ENCODE measurements at regions not wholly inside any gene's neighbourhood (a gene's known extent, or its start where the extent isn't known, plus 50 kb on each side); places are given as distances from the start of the nearest gene placed in this dataset.

DNA sequence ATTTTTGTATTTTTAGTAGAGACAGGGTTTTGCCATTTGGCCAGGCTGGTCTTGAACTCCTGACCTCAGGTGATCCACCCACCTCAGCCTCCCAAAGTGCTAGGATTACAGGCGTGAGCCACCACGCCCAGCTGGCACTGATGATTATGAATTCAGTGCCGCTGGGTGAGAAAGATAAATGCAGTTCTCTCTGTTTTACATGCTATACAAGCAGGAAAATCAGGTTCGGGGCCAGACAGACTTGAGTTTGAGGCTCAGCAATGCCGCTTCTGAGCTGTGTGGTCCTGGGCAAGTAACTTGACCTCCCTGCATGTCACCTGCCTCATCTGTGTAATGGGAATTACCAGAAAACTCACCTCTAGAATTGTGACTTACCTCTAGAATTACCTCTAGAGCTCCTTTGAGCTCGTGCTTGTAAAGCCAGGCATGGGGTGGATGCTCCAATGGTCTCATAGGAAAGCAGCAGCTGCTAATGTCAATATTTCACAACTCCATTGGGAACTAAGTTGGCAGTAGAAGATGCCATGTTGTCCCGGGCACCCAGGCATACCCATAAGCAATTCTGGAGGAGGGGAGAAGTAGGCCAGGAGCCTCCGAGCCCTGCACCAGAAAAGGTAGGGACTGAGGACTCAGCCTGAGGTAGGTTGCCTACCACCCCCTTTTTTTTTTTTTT lies 119.8 kb upstream of the SLC25A33 start:
- no peak for DNase-seq (ENCODE audit: low read depth)

DNA sequence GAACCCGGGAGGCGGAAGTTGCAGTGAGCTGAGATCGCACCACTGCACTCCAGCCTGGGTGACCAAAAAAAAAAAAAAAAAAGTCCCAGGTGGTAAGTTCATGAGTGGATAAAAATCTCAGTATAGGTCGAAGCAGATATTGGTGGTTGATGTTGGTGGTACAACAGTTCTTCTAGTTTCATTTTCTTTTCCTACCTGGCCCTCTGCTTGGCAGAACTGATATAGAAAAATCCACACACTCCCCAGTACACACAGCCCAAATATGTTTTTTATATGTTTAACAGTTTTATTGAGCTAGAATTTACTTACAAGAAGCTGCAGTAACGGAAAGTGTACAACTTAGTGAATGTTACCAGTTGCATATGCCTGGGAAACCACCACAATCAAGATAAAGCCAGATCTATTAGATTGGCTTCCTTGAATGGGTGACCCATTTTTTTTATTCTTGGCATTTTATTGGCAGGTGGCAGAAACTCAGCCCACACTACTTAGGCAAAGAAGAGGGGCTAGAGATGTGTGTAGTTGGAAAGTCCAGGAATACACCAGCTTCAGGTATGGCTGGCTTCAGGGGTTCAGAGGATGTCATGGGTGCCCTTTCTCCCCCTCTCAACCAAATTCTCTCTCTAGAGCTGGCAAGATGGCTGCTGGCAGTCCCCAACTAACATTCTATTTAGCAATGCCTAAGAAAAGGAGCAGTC lies 118.3 kb upstream of the SLC25A33 start:
- no peak for DNase-seq (ENCODE audit: low read depth)

DNA sequence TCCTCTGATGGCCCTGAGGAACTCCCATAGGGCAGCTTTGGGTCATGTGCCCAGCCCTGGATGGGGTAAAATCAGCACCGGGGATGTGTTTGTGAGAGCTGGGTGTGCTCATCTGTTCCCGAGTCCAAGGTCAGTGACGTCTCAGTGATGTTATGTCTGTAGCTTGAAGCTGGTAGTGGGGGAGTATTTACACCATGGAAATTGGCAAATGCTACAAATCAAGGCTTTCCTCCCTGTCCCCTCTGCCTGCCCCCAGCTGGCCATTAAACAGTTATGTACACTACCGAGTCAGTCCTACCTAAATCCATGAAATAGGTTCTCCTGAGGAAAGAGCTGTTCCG lies 117.8 kb upstream of the SLC25A33 start:
- DNase-seq (ENCODE audit: low read depth): no peak

DNA sequence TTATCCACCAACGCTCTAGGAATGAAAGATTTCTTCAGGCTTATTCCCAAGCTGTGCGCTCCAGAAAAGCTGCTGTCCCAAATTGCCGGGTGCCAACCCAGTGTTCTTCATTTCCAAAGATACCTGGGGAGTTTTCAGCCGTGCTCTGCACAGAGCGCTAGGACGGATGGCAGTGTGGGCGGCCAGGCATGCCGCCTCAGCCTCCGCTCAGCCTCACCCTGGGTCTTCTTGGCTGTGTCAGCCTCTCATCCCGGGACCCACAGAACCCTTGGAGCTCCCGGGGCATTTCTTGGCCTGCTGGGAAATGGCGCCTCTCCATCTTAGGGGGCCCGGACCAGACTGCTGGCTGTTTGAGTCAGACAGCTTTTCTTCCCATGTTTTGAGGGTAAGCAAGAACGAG lies 116.9 kb upstream of the SLC25A33 start:
- DNase-seq (ENCODE audit: low read depth): no peak

DNA sequence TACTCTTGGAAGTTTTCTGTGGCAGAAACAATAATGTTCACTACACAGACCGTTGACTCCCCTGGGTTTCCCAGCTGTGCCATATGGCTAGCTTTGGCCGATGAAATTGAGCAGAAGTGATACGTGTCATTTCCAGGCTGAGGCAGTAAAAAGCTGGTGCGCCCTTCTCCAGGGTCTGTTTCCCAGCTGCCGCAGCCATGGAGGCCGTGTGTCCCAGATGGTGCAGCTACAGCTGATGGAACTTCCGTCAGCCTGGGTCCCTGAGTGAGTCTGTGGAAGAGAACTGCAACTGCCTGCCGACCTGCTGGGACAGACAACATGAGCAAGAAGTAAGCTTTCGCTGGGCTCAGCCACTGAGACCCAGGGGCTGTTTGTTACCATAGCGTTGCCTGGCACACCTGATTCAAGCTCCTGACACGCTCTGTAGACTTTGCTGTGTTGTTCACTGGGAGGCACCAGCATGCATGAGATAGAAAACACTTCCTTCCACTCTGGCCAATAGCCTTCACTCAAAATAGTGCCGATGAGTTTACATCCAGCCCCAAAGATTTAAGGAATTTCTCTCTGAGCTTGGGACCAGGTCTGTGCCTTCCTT lies 116.3 kb upstream of the SLC25A33 start:
- no peak for DNase-seq (ENCODE audit: low read depth)

DNA sequence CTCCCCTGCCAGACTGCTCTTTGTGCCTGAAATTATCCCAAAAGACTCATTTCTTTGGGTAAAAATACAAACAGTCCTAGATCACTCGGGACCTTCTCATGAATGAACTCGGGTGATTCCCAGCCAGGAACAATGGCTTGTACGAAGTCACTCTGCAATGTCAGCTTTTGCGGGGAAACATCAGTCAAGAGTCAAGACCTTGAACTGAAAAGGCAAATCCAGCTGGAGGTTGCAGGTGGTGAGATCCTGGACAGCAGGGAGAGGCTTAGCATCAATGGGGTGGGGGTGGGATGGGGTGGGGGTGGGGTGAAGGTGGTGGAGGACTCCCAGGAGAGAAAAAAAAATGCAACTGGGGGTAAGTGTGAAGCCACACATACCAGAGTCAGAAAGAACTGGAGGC lies 115.0 kb upstream of the SLC25A33 start:
- no peak for DNase-seq (ENCODE audit: low read depth)

DNA sequence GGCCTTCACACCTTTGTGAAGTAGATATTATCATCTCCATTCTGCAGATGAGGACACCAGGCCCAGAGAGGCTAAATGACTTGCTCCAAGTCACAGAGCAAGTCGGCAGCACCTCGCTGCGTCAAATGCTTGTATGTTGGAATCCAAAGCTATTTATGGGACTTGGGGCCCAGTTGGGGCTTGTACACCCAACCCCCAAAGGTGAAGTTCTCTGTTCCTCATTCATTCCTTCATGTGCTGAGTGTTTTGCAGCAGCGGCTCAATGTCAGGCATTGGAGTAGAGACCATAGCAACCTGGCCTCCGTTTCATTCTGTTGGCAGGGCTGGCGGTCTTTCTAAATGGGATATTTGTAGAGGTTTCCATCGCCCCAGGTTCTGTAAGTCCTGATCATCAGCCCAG lies 113.4 kb upstream of the SLC25A33 start:
- DNase-seq (ENCODE audit: low read depth): no peak

DNA sequence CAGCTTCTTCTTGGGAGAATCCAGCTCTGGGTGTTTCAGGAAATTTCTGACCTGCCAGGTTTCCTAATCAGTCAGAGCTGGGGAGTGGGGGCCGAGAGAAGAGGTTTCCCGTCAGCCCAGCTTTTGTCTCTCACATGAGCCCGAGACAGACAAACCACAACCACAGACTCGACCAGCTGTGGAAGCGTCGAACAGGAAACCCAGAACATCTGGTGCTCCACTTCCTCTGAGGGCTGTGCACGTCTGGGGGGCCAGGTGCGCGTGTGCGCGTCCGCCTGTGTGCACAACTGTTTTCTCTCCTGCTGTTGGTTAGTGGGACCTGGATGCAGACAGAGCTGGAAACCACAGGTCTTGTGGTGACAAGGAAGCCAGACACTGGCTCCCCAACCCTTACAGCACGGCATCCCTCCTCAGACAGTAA lies 113.0 kb upstream of the SLC25A33 start:
- no peak for DNase-seq (ENCODE audit: low read depth)

DNA sequence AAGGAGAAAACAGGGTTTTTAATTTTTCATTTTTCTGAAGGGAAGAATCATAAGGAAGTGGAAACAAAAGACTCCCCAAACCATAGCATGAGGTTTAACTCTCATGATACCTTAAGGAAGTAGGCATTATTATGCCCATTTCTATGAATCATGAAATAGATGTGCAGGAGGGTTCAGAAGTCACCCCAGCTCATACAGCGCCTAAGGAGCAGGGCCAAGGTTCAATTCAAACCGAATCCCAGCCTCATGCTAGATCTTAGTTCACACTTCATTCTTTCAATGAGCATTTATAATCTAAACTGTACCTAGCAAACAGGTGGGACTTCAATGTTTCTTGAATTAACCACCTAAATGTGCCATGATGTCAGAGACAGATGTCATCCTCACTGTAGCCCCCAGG lies 111.9 kb upstream of the SLC25A33 start:
- DNase-seq (ENCODE audit: low read depth): no peak

DNA sequence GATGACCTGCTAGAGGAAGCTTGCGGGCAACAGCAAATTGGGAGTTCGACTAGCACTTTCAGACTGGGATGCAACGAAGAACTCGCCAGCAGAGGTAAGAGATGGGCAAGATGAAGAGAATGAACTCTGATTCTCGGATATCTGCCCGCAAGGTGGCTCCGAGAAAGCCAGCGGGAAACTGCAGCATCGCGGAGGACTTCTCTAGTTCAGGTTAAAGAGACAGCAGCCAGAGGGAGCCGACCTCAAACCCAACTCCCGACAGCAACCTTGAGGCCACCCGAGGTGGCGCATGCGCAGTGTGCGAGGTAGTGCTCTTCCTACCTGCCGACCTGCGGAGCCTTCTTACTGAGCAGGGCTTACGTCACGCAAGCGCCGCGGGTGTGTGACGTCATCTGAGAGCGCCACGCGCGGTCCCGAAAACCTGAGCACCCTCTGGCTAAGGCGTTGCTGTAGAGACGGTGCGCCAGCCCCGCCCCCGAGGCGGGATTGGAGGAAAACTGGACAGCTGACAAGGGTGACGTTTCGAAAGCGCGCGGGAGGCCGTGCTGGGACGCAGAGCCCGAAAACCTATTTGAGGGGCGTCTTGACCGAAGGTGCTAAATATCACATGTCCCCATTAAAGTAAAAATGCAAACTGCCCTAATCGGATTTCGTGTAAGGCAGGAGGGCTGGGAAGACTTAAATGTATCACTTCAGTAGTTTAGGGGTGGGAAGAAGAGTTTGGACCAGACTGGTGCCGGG lies 110.5 kb upstream of the SLC25A33 start:
- DNase-seq (ENCODE audit: low read depth): peak; percentile 98

DNA sequence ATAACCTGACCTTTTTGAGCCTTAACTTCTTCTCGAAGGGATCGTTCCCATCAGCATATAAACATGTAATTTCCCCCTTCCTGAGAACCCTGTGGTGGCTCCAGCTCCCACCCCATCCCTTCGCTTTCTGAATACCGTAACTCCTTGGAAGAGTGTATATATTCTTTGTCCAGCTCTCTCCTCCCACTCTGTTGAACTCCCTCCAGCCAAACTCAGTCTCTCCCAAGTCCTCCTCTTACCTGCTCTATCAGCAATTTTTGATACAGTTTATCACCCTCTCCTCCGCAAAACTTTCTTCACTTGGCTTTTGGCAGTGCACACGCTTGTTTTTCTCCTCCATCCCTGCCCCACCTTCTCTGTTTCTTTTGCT lies 109.9 kb upstream of the SLC25A33 start:
- no peak for DNase-seq (ENCODE audit: low read depth)

DNA sequence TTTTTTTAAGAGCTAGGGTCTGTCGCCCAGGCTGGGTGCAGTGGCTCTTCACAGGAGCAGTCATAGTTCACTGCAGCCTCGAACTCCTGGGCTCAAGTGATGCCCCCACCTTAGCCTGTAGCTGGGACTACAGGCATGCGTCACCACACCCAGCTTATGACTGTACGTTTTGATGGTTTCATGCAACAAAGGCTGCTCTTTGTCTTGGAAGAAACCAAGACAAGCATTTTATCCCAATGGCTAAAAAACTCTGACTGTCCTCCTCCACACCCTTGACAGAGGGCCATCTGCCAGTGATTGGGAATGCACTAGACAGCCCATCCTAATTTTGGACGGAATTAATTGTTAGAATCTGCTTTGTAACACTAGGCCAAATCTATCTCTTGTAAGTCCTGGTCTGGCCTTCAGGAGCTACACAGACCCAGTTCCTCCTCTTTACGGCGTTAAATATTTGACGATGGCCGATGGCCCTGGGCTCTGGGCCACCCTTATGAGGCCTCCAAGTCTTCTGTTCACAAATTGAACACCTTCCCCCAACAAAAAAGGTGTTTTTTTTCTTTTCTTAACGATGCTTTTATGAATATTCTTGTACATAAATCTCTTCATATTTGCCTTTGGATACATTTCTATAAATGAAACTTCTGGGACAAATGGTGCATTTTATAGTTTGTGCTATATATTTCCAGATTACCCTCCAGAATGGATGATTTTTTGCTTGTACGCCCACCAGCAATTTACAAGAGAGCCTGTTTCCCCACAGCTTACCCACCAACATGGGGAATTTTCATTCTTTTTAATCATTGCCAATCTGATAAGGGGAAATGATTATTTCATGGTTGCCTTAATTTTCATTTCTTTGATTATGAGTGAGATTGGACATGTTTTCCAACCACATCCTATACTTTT lies 104.8 kb upstream of the SLC25A33 start:
- DNase-seq (ENCODE audit: low read depth): no peak

DNA sequence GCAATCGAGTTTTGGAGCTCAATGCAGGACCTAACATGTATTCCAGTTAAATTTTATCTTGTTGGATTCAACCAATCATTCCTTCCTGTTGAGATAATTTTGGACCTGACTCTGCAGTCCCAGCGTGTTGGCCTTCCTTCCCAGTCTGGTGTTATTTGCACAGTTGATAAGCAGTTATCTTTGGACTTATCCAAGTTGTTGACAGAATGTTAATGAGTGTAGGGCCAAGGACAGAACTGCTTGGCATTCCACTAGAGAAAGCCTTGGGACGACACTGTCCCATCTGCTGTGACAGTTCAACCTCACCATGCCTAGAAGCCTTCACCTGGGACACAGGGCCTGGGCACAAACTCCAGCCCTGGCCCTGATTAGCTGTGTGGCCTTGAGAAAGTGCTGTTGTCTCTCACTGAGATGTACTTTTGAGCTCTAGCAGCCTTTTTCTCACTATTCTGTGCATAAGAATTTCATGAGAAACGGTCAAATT lies 104.1 kb upstream of the SLC25A33 start:
- DNase-seq (ENCODE audit: low read depth): no peak

DNA sequence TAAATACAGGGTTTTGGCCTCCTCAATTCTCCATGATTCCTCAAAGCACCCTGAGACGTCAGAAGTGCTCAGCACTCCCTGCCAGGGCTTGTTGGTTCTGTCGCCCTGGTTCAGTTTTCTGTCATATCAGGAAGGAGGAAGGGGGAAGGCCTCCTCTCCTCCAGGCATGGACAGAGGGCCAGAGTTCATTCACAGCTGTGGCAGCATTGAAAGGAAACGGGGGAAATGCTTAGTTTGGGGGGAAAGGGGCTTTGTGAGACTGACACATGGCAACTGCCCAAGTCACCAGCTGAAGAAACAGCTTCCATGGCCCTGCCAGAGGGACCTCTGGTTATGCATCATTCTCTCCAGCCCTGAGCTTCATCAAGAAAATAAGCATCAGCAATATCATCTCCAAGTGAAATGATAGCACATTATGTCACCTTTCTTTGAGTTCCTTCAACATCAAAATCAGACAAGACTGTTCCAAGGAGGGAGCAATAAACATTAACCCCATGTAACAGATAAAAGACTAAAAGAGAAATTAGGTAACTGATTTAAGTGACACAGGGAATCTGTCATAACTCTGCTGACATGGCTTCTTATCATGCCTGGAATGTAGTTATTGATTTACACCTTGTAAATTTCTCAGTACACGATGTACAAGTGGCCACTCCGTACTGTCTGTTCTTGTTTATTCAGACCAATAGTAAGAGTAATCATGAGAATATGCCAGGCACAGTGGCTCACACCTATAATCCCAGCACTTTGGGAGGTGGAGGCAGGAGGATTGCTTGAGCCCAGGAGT lies 103.2 kb upstream of the SLC25A33 start:
- DNase-seq (ENCODE audit: low read depth): no peak

DNA sequence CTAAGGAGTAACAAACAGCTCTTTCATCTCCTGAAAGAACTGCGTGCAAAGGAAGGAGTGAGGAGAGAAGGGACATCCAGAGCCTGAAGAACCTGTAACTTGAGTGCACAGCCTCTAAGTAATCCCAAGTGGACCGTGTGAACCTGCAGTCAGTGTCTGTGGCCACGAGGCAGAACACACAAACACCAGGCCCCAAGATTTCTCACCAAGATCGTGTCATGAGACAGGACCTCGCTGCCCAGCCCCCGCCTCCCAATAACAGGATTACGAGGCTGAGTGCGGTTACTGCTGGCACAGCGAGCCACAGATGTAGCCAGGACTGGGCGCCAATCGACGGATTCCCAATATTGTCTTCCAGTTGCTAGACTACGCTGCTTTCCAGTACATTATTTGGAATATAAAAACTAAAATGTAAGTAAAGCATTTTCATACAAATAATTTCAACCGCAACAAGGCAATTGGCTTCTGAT lies 101.3 kb upstream of the SLC25A33 start:
- no peak for DNase-seq (ENCODE audit: low read depth)

DNA sequence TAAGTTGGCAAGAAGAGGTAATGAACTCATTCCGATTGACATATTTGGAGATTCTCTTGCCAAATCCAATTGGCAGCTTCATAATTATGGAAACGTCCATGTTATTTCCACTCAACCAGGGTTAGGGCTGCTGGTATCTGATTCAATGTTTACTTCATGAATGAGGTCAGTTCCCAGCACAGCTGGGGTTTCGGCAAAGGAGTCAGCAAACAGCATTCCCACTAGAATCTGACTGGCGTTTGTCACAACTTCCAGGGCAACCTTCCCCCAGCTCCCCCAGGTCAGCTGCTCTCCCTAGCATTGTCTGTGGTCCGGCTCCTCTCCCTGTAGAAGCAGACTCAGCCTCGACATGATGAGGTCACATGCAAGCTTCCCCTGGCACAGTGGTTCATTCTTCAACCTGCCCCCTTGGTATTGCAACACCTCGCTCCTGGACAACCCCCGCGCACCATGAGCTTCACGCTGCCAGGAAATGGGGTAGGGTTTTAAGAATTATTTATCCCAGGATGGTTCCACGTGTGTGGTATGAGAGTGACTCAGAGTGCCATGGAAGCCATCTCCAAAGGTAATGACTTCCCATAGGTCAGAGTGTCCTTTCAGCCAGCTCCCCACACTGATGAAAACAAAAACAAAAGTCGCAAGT lies 100.7 kb upstream of the SLC25A33 start:
- DNase-seq (ENCODE audit: low read depth): peak; percentile 74

DNA sequence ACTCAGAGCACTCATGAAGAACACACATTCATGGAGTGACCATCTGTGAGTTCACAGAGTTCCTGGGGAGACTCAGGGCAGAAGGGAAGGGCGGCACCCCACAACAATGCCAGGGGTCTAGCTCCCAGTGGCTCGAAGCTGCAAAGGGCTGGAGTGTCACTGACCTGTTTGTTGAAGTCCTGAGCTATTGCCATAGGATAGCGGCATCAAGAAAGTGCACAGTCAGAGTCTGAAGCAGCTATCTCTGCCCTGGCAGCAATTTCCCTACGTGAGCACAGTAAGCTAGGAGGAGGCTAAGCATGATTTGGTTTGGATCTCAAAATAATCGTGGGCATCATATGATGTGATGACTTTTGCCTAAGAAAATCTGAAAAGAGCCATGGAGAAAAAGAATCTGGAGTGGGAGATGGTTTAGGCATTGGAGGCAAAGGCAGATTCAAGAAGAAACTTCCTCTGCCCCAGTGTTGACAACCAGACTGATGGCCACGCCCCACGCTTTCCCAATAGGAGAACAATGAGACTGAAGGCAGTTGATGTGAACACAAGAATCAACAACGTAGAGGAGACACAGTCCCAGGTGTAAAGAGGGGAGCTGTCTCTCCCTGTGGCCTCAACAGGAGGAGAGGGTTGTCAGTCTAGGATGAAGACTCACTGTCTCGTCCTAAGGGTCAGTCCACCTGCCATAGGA lies 100.0 kb upstream of the SLC25A33 start:
- DNase-seq (ENCODE audit: low read depth): no peak

DNA sequence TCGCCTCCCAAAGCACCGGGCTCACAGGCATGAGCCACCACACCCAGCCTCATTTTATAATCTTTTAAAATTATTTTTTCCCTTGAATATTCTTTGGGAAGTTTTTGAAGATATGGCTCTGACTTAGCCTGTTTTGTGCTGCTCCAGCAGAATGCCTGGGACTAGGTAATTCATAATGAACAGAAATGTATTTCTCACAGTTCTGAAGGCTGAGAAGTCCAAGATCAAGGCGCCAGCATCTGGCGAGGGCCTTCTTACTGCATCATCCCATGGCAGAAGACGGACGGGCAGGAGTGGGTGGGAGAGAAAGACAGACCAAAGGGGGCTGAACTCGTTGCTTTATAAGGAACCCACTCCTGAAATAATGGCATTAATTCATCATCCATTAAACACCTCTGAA lies 99.0 kb upstream of the SLC25A33 start:
- no peak for DNase-seq (ENCODE audit: low read depth)

DNA sequence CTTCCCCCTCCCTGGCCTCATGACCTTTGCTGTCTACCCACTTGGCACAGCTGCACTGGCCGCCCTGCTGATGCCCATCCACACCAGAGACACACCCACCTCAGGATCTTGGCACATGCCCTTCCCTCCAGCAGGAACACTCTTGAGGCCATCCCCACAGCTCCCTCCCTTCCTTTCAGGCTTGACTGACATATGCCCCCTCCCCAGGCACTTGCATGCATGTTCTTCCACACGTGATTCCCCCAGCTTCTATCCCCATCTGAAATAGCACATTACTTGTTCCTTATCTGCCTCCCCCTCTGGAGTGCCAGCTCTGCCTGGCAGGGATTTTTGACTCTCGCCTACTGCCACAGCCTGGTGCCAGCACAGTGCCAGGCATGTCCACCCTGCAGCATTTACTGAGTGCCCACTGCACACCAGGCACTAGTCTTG lies 98.5 kb upstream of the SLC25A33 start:
- no peak for DNase-seq (ENCODE audit: low read depth)

Measured in EH (cell line).